PC-9 (cell line): ENCODE measurements at regions not wholly inside any gene's neighbourhood (a gene's known extent, or its start where the extent isn't known, plus 50 kb on each side); places are given as distances from the start of the nearest gene placed in this dataset.
"Not testable (repeated sequence)": the region's sequence is repeated elsewhere in the genome, so short reads cannot be mapped to it uniquely, and the experiment has no call there.

Source experiments
- BruUV-seq: library from RNA; stranded (reverse); fragments of 400-500 nt; replicated peaks from 2 replicates; lab custom pipeline; 2021; lab: Mats Ljungman, UMichigan
- CTCF ChIA-PET: fragments of 300-600 bp; sonication (Branson Sonifier 250); formaldehyde crosslinking; loops from one replicate; lab custom pipeline; 2022; ENCODE audit warnings: antibody characterized with exemption; lab: Charles Lee
- POLR2A ChIA-PET: fragments of 300-600 bp; sonication (Branson Sonifier 250); formaldehyde crosslinking; loops from one replicate; lab custom pipeline; 2022; ENCODE audit warnings: antibody characterized with exemption; ENCODE audit not compliant: unreplicated experiment; lab: Charles Lee
- DNase-seq, 2 experiments: peaks; one replicate each; pipeline versions ENCODE4 v3.0.0 to v3.0.0-alpha.2; 2015 to 2022; ENCODE audit warnings: mixed read lengths in 1 of 2
- H2AFZ ChIP-seq: fragments of 200-600 bp; sonication (generic); 2 replicates; pipeline ENCODE4 v1.8.1; 2017; ENCODE audit warnings: antibody characterized with exemption
- H3F3A ChIP-seq: fragments of 200-600 bp; sonication (generic); 2 replicates; pipeline ENCODE4 v1.8.1; 2017; ENCODE audit warnings: antibody characterized with exemption, mild to moderate bottlenecking, low read depth; ENCODE audit not compliant: insufficient read depth
- H3K27ac ChIP-seq: fragments of 200-600 bp; sonication (generic); 2 replicates; pipeline ENCODE4 v1.6.1; 2016; ENCODE audit warnings: mixed run types
- H3K27me3 ChIP-seq: fragments of 200-600 bp; sonication (generic); 2 replicates; pipeline ENCODE4 v1.6.1; 2016; ENCODE audit warnings: low read depth, mixed run types; ENCODE audit not compliant: insufficient read depth
- H3K36me3 ChIP-seq: fragments of 200-600 bp; sonication (generic); 2 replicates; pipeline ENCODE4 v1.6.1; 2016; ENCODE audit warnings: low read depth, mixed run types
- H3K4me1 ChIP-seq: fragments of 200-600 bp; sonication (generic); replicated peaks from 2 replicates; pipeline ENCODE4 v1.6.1; 2016; ENCODE audit warnings: mixed run types; ENCODE audit not compliant: insufficient read depth
- H3K4me2 ChIP-seq: fragments of 200-600 bp; sonication (generic); 2 replicates; pipeline ENCODE4 v1.6.1; 2017; ENCODE audit warnings: mixed run types
- H3K4me3 ChIP-seq: fragments of 200-600 bp; sonication (generic); 2 replicates; pipeline ENCODE4 v1.6.1; 2016; ENCODE audit warnings: mixed run types
- H3K79me2 ChIP-seq: fragments of 200-600 bp; sonication (generic); 2 replicates; pipeline ENCODE4 v1.6.1; 2017; ENCODE audit warnings: low read depth, mixed run types
- H3K9me2 ChIP-seq: fragments of 200-600 bp; sonication (generic); 2 replicates; pipeline ENCODE4 v1.8.1; 2017; ENCODE audit warnings: mild to moderate bottlenecking; ENCODE audit not compliant: insufficient read depth
- H3K9me3 ChIP-seq: fragments of 200-600 bp; sonication (generic); 2 replicates; pipeline ENCODE4 v1.8.1; 2016; ENCODE audit warnings: low read depth; ENCODE audit not compliant: insufficient read depth
- H4K20me1 ChIP-seq: fragments of 200-600 bp; sonication (generic); 2 replicates; pipeline ENCODE4 v1.8.1; 2017; ENCODE audit not compliant: insufficient read depth
- EZH2 ChIP-seq: fragments of 200-600 bp; sonication (generic); IDR thresholded peaks from 2 replicates; pipeline ENCODE4 v1.8.0; 2017; ENCODE audit warnings: antibody characterized with exemption, low read depth
- intact Hi-C: fragments of 100-400 bp; cut with micrococcal nuclease; formaldehyde crosslinking; loops from one replicate; pipeline ENCODE4 v1.10.0; 2022; ENCODE audit not compliant: unreplicated experiment
- TF ChIP-seq, protein P1 (sequence below): fragments of 200-600 bp; sonication (generic); conservative IDR thresholded peaks from 2 replicates; pipeline ENCODE4 v1.6.1; 2017; ENCODE audit warnings: mixed run types, antibody characterized with exemption, mild to moderate bottlenecking, moderate library complexity

DNA sequence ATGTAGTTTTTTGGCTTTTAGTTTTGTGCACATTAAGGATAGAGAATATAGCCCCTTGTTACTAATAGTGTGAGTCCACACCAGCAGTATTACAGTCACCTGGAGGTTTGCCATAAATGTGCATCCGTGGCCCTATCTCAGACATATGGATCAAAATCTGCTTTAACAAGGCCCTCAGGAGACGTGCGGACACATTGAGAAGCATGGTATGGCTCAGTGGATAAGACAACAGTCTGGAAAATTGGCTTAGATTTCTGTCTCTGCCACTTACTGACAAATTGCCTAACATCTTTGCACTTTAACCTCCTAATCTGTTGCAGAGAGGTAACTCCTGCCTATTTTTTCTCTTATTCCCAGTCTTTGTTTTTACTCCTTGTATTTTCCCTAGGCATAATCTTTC is 307.2 kb upstream of the DLGAP1 start:
- ChIA-PET CTCF (no interaction called here), POLR2A (no interaction called here)
- H3K9me2 ChIP-seq = no peaks in the 10 kb centered on the region

DNA sequence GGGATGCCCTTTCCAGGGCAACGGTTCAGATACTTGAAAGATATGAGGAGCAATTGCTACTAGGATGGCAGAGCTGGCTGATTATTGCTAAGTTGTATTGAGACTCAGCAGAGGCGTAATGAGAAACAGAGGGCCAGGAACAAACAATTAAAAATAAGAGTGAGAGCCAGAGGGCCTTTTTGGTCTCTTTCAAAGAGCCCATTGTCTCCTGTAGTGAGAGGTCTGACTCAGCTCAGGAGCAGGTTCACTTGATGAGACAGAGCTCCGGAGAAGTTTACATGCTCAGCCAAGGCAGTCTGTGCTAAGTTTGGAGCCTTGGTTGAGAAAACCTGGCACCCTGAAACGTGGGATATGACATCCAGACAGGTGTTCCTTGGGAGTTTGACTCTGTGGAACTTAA is 303.9 kb upstream of the DLGAP1 start:
- no peaks in the 10 kb centered on the region for H3K27me3 ChIP-seq
- no peaks in the 10 kb centered on the region for H3K36me3 ChIP-seq
- CTCF ChIA-PET = no interaction called here
- H3F3A ChIP-seq = no peaks in the 10 kb centered on the region
- H2AFZ ChIP-seq = no peak overlapping the region
- no peaks in the 10 kb centered on the region for H3K9me3 ChIP-seq
- H3K4me2 ChIP-seq = no peak overlapping the region
- H3K79me2 ChIP-seq = no peaks in the 10 kb centered on the region
- TF ChIP-seq, protein P1, sequence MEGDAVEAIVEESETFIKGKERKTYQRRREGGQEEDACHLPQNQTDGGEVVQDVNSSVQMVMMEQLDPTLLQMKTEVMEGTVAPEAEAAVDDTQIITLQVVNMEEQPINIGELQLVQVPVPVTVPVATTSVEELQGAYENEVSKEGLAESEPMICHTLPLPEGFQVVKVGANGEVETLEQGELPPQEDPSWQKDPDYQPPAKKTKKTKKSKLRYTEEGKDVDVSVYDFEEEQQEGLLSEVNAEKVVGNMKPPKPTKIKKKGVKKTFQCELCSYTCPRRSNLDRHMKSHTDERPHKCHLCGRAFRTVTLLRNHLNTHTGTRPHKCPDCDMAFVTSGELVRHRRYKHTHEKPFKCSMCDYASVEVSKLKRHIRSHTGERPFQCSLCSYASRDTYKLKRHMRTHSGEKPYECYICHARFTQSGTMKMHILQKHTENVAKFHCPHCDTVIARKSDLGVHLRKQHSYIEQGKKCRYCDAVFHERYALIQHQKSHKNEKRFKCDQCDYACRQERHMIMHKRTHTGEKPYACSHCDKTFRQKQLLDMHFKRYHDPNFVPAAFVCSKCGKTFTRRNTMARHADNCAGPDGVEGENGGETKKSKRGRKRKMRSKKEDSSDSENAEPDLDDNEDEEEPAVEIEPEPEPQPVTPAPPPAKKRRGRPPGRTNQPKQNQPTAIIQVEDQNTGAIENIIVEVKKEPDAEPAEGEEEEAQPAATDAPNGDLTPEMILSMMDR = no peak
- no peak for TF ChIP-seq EZH2
- H3K4me3 ChIP-seq = no peak overlapping the region
- H3K27ac ChIP-seq = no peak overlapping the region
- POLR2A ChIA-PET = no interaction called here
- intact Hi-C loops = no loop called here
- H4K20me1 ChIP-seq = no peaks in the 10 kb centered on the region
- H3K4me1 ChIP-seq = no peaks in the 10 kb centered on the region
- no TSS peak for BruUV-seq
- no peaks in the 10 kb centered on the region for H3K9me2 ChIP-seq
- DNase-seq = no peak

More for the DNA sequence above, 307.2 kb upstream of the DLGAP1 start:
- Histone ChIP-seq H3K9me3 (no peaks in the 10 kb centered on the region), H3K27ac (no peak overlapping the region), H3F3A (no peaks in the 10 kb centered on the region), H4K20me1 (no peaks in the 10 kb centered on the region), H3K27me3 (no peaks in the 10 kb centered on the region), H3K4me1 (no peaks in the 10 kb centered on the region), H3K4me3 (no peak overlapping the region), H3K36me3 (no peaks in the 10 kb centered on the region), H3K4me2 (no peak overlapping the region), H2AFZ (no peak overlapping the region), H3K79me2 (no peaks in the 10 kb centered on the region)
- intact Hi-C loops = no loop called here
- DNase-seq = no peak
- no peak for TF ChIP-seq EZH2
- TF ChIP-seq, protein P1 = no peak
- no TSS peak for BruUV-seq

DNA sequence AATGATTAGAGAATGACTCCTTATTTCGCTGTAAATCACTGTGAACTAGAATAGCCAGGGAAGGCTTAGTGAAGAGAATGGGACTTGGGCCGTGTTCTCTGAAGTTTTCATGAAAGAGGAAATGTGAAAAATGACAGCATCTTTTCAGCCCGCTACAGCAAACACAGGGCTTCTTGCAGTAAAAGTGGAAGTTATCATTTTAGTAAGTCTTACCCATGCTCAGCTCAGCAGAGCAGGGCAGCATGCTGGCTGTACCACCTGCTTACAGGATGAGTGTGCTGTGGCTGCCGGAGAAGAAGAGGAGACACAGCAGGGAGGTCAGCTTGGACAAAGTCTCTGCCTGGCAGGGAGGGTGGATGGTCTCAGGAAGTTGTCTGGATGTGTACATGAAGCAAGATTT is 300.7 kb upstream of the DLGAP1 start:
- no TSS peak for BruUV-seq
- ChIA-PET CTCF (no interaction called here), POLR2A (no interaction called here)

DNA sequence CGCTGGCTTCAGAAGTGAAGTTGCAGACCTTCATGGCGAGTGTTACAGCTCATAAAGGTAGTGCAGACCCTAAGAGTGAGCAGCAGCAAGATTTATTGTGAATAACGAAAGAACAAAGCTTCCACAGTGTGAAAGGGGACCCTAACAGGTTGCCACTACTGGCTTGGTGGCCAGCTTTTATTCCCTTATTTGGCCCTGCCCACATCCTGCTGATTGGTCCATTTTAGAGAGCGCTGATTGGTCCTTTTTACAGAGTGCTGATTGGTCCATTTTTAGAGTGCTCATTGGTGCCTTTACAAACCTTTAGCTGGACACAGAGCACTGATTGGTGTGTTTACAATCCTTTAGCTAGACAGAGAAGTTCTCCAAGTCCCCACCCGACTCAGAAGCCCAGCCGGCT is 298.0 kb upstream of the DLGAP1 start:
- H3F3A ChIP-seq, intact Hi-C loops, H3K9me3 ChIP-seq, H3K27ac ChIP-seq, H3K79me2 ChIP-seq, BruUV-seq, CTCF ChIA-PET, POLR2A ChIA-PET, H2AFZ ChIP-seq, H3K9me2 ChIP-seq, DNase-seq, H3K4me3 ChIP-seq, H3K36me3 ChIP-seq, H4K20me1 ChIP-seq, H3K4me1 ChIP-seq, H3K27me3 ChIP-seq, H3K4me2 ChIP-seq: not testable (repeated sequence)

More for the DNA sequence above, 300.7 kb upstream of the DLGAP1 start:
- Histone ChIP-seq H3K4me2 (no peak overlapping the region), H3K4me1 (no peaks in the 10 kb centered on the region), H3K27ac (no peak overlapping the region), H3F3A (no peaks in the 10 kb centered on the region), H4K20me1 (no peaks in the 10 kb centered on the region), H3K79me2 (no peaks in the 10 kb centered on the region), H2AFZ (no peak overlapping the region), H3K9me2 (no peaks in the 10 kb centered on the region), H3K4me3 (no peak overlapping the region), H3K36me3 (no peaks in the 10 kb centered on the region), H3K9me3 (no peaks in the 10 kb centered on the region), H3K27me3 (no peaks in the 10 kb centered on the region)
- TF ChIP-seq, protein P1 = no peak
- no peak for TF ChIP-seq EZH2
- no peak for DNase-seq
- intact Hi-C loops = no loop called here
